HS-5 (cell line): ENCODE measurements at regions not wholly inside any gene's neighbourhood (a gene's known extent, or its start where the extent isn't known, plus 50 kb on each side); places are given as distances from the start of the nearest gene placed in this dataset.
"Not testable (repeated sequence)": the region's sequence is repeated elsewhere in the genome, so short reads cannot be mapped to it uniquely, and the experiment has no call there.

Experiments
- DNase-seq: peaks from one replicate; pipeline ENCODE4 v3.0.0-alpha.2; 2012; ENCODE audit warnings: low read depth

DNA sequence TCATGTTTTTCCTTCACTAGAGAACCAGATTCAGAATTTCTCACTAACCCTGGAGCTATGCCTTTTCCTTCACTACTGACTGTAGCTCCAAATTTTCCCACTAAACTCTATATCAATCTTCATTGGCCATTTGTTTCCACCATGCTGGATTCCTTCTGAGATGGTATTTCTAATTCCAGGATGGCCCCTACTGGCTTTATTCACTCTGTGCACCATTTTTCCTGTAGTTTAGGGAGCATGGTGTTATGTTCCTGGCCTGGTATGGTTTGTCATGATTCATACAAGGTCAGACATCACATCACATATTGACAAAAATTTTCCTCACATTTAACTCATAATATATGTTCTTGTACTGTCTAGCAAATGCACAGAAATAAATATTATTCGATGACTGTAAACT is 229.2 kb upstream of the TFPI start:
- DNase-seq = peak; percentile 11

DNA sequence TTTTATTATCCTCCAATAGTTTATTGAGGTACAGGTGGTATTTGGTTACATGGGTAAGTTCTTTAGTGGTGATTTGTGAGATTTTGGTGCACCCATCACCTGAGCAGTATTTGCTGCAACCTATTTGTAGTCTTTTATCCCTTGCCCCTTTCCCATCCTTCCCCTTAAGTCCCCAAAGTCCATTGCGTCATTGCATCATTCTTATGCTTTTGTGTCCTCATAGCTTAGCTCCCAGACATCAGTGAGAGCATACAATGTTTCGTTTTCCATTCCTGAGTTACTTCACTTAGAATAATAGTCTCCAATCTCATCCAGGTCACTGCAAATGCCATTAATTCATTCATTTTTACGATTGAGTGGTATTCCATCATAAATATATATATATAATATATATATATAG is 229.9 kb upstream of the TFPI start:
- not testable (repeated sequence) for DNase-seq

DNA sequence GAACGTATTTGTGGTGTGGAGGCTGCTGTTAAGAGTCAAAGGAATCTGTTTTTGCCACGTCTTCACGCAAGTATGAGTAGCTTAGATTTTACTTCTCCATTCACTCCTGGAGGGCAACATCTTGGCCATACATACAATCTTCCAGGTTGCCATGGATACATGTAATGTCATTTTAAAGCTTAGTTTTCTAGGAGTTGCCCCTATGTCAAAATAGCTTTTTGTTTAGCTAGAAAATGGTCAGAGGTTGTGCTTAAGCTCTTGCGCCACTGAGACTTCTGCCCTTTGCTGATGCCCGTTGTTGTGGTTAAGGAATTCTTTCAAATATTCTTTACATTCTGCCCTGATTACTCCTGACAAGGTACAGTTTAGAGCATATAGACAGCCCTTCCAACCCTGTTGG is 245.4 kb upstream of the TFPI start:
- DNase-seq = no peak

DNA sequence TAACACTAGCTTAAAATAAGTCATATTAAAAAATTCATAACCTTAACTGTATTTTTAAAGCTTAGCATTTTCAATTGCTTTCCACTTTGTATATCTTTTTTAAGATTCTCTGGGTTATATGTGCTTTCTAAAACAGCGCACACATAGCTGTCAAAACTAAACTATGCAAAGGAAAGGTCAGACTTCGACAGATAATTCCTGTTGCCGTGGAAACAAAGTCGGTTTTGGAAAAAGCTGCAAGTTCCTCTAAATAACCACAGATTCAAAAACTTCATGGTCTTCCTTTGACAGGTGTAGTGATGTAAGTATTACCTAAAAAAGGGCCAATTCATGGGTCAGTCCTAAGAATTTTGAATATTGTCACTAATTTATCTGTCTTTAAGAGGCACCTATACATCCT is 249.6 kb upstream of the TFPI start:
- DNase-seq = no peak

DNA sequence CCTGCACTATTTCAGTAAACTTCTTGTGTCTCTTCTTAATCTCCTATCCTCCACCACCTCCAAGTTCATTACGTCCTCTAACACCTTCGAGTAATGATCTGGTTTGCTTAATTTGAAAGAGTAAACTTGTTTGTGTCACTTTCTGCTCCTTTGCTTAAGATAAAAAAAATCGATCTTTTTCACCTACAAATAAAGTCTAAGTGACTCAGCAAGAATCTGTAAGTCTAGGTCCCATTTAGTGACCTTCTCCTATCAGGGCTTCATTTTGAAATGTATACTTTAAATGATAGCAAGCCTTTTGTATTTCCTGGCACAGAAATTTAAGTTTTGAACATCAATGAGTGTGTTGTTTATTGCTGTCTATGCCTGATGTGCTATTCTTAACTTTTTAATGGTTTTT is 260.9 kb upstream of the TFPI start:
- no peak for DNase-seq

DNA sequence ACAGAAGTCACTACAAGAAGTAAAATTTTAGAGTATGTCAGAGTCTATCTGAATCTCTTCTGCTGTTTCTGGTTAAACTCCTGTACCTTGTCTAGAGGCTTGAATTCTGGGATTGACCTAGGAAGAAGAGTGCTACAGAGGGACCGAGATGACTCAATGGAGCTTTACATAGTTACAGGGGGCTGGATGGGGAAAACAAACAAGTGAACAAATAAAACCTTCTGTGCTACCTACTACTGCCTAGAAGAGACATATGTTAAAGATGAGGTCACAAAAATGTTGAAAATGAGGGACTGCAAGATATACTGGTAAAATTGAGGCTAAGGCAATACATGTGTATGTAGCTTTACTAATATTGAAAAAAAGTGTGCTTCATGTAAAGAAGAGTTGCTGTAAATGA is 265.4 kb upstream of the TFPI start:
- no peak for DNase-seq

DNA sequence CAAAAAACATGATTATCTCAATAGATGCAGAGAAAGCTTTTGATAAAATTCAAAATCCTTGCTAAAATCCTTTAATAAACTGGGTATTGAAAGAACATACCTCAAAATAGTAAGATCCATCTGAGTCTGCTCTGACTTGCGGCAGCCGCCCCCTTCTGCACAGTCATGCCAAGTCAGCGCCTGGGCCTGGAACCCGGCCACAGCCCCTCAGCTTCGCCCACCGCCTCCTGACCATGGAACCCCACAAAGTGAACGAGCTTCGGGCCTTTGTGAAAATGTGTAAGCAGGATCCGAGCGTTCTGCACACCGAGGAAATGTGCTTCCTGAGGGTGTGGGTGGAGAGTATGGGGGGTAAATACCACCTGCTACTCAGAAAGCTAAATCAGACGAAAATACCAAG is 270.9 kb upstream of the TFPI start:
- no peak for DNase-seq

DNA sequence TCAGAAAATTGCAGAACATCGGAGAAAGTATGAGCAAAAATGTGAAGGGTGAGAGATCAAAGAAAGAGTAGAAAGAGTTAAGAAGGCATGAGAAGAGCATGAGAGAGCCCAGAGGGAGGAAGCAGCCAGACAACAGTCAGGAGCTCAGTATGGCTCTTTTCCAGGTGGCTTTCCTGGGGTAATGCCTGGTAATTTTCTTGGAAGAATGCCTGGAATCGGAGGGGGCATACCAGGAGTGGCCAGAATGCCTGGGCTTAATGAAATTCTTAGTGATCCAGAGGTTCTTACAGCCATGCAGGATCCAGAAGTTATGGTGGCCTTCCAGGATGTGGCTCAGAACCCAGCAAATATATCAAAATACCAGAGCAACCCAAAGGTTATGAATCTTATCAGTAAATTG is 271.8 kb upstream of the TFPI start:
- DNase-seq = no peak

DNA sequence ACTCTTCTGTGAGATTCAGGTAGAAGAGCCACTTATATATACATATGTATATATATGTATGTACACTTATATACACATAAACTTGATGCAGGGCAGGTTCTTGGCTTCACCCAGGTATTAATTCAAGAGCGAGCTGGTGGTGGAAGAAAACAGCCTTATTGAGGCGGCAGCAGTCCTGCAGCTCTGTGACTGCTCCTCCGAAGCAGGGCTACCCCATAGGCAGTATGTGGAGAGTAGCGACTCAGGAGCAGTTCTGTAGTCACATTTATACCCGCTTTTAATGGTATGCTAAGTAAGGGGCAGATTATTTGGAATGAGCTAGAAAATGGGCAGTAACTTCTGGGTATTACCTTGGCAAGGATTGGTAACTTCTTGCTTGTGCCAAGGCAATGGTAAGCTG is 280.6 kb upstream of the TFPI start:
- no peak for DNase-seq

DNA sequence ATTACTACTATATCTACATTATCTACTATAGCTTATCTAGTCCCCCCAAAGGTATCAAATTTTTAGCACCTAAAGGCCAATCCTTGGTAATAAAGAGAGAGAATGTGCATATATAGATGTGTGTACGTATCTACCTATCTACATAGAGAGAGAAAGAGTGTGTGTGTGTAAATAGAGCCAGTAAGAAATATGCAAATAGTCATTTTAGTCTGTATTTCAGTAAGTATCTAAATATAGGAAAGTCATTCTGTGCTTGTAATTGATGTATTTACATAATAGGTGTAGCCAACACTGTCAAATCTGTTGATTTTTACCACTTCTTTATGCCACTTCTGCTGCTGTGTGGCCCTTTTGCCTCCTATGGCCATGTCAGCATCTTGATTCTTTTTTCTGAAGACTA is 284.5 kb upstream of the TFPI start:
- DNase-seq = no peak

DNA sequence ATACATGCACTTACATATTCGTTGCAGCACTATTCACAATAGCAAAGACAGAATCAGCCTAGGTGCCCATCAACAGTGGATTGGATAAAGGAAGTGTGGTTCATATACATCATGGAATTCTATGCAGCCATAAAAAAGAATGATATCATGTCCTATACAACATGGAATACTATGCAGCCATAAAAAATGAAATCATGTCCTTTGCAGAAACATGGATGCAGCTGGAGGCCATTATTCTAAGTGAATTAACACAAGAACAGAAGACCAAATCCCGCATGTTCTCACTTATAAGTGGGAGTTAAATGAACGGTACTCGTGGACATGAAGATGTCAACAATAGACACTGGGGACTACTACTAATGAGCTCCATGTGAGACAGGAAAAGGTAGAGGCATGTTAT is 288.1 kb upstream of the TFPI start:
- DNase-seq = no peak

DNA sequence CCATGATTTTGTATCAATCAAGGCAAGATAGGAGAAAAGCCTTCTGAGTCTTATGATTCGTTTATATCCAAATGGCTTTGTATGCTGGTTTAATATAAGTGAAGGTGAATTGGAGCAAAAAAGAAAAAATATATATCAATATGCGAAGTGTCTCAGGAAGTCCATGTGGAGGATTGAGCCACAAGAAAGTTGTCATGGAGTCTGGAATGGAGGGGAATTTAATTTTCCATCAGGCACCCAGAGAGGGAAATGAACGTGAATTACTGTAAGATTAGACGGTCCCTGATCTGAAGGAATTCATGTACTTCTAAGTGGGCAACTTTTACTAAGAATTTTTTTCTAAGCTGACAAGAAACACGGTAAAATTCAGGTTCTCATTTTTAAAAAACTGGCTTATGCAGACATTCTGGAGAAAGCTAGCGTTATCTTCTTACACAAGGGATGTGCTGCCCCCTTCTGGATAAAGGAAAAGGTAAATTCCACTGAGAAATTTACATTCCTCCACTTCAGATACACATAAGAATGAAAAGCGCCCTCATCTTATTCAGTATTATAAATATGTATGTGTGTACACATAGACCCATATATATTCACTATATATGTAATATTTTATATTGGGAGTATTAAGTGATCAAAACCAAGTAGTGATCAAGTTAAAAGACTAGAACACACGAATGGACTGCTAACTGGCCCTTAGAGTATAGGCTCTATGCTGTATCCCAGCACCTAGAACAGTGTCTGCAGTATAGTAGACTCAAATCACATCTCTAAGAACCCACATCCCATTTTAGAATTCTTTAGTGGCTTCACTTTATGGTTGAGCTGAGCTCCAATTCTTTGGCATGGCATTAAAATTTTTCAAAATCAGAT is 289.0 kb upstream of the TFPI start:
- DNase-seq = peak; percentile 48

DNA sequence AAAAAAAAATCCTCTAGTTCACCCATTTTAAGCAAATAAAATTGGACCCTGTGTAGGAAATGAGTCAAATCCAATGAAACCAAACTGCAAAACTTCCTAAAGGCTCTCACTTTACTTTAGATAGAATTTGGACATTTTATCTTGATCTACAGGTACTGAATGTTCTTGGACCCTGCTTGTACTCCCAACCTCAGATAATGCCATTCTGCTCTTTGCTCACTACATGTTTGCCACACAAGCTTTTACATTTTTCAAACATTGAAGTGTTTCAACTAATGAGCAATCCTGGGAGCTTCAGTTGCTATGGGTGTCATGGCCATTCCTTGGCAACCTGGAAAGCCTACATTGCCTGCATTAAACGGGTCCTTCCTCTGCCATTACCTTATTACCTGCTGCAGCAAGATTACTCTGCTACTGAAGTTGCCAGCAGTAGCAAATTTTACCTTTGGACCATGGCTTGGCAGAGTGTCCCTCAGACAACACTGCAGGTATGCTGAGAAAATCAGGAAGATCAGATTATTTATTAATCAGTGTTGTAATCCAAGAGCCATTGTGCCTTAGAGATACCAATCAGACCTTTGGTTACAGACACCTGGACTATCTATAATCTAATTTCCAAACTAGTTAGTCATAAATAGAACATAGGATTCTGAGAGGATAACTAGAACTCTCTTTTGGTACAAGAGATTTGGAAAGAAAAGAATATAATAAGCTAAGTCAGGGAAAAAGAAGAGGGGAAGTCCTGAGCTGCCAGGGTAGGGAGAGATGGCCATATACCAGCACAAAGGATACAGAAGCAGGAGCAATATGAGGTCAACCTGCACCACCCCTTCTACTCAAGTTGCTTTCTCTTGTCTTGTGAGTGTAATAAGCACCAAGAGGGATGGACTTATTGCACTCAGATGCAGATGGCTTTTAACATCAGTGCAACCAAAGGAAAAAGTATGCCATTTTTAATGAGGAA is 293.3 kb upstream of the TFPI start:
- no peak for DNase-seq

DNA sequence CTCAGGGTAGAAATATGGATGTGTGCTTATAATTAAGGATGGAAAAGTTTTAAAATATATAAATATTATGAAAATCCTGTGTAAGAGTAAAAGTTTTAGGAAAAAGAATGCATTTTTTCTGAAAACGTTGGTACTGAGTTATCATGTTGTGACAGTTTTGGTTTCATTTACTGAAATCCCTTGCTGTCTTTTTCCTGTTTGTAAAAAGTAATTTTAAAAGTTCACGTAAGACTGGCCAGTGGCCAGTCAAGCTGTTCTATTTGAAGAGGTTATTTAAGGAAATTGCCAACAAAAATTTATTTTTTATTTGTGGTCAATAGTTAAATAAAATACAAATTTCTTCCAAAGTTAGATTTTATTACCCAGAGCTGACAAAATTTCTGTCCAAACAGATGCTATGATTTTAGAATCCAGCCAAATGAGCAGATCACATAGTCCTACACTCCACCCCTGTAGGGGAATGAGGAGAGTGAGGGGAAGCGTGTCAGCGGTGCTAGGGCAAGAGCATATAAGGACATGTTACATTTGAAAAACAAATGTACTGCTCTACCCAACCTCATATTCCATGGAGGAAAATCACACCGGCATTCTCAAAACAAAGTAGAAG is 297.8 kb upstream of the TFPI start:
- no peak for DNase-seq

DNA sequence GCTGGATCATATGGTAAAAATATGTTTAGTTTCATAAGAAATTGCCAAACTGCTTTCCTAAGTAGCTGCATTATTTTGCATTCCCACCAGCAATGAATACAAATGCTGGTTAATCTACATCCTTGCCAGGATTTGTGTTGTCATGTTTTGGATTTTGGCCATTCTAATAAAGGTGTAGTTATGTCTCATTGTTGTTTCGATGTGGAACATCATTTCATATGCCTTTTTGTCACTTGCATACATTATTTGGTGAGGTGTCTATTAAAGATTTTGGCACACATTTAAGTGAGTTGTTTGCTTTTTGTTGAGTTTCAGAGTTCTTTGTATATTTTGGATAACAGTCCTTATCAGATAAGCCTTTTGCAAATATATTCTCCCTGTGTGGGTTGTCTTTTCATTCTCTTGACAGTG is 299.2 kb upstream of the TFPI start:
- DNase-seq = no peak

DNA sequence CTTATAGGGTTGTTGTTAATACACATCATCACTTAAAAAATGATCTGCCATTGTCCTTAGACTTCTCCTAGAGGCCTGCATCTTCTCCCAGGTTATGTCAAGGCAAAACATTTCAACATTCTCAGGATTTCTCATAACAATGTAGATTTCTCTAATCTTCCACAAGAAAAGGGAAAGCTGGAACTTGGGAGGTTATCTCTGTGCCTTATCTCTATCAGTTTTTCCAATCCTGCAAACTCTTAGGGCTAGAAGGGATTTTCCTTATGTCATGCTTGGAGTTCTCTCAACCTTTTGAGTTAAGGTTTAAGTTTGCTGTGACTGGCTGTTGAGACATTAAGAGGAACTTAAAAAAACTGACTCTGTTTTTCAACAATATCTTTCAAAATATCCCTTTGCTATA is 300.6 kb upstream of the TFPI start:
- no peak for DNase-seq

DNA sequence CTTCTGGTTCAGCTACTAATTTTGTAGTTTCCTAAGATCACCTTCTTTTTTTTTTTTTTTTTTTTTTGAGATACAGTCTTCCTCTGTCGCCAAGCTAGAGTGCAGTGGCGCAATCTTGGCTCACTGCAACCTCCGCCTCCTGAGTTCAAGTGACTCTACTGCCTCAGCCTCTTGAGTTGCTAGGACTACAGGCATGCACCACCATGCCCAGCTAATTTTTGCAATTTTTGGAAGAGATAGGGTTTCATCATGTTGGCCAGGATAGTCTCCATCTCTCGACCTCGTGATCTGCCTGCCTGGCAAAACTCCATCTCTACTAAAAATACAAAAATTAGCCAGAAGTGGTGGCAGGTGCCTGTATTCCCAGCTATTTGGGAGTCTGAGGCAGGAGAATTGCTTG is 301.5 kb upstream of the TFPI start:
- DNase-seq = no peak

DNA sequence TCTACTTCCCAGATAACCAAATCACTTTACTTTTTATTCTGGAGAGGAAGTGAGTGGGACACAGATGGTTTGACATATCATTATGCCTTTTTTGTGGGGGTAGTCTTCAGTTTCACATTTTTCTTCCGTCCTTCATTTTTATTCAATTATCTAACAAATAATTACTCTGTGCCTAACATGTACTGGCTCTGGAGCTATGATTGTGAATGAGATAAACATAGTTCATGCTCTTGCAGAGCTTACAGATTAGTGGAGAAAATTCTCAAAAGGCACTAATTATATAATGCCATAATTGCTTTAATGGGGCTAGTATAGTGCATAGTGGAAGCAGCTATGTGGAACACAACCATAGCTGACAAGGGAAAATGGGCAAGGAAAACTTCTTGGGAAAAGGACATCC is 303.6 kb upstream of the TFPI start:
- no peak for DNase-seq

DNA sequence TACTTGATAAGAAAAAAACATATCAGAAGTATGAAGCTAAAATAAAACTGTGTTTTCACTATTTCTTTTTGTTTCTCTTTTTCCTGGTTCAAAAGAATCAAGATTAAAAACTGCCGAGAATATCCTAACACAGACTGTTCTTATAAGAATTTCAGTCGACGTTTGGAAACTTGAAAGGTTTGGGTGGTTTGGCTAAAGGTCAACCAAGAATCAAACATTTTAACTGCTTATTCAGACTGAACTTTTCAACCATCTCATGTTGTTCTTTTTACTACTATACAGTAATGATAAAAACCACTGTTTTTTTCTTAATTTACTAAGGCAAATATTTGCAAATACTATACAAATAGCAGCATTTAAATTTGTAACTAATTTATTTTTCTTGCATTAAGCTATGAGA is 308.5 kb upstream of the TFPI start:
- DNase-seq = no peak

DNA sequence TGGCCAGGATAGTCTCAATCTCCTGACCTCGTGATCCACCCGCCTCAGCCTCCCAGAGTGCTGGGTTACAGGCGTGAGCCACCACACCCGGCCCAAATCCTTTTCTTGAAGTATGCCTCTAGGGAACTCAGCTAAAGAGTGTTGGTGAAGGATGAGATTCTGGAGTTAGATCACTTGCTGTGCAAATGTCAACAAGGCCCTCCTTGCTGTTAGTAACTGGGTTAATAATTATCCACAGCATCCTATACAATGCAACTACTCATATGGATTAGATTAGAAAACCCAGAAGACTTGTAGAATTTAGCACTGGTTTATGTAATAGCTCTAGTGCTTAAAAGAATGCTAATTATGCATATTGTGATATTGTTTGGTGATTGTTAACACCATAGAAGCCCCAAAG is 310.8 kb upstream of the TFPI start:
- DNase-seq = no peak

DNA sequence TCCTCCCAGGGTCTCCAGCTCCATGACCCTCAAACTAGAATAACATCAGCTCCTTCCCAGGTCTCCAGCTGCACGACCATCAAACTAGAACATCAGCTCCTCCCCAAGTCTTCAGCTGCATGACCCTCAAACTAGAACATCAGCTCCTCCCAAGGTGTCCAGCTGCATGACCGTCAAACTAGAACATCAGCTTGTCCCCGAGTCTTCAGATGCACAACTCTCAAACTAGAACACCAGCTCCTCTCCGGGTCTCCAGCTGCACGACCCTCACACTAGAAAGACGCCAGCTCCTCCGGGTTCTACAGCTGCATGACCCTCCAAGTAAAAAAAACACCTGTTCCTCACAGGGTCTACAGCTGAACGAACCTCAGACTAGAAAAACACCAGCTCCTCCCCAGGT is 312.9 kb upstream of the TFPI start:
- DNase-seq = no peak

DNA sequence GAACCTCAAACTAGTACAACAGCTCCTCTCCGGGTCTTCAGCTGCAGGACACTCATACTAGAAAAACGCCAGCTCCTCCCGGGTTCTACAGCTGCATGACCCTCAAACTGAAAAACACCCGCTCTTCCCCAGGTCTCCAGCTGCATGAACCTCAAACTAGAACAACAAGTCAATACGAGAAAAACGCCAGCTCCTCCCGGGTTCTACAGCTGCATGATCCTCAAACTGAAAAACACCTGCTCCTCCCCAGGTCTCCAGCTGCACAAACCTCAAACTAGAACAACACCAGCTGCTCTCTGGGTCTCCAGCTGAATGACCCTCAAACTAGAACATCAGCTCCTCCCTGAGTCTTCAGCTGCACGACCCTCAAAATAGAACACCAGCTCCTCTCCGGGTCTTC is 315.0 kb upstream of the TFPI start:
- DNase-seq = no peak

DNA sequence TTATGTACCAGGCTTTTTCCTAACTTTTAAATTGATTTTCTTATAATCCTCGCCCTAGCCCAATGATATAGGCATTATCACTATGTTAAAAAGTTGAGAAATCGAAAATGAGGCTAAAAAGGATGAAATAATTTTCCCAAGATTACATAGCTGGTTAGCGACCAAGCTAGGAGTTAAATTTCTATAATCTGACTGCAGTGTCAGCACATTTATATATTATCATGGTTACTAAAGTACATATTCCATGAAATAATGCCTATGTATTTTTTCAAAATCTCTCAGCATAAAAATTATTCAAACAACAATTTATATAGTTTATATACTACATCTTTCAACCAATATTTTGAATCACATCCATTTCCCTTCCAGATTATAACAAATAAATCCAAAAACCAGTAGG is 317.3 kb upstream of the TFPI start:
- no peak for DNase-seq
